ENCODE measurements at regions not wholly inside any gene's neighbourhood (a gene's known extent, or its start where the extent isn't known, plus 50 kb on each side); places are given as distances from the start of the nearest gene placed in this dataset.
A peak's percentile ranks its signal among the peaks of the same experiment; 100 is the strongest.

DNA sequence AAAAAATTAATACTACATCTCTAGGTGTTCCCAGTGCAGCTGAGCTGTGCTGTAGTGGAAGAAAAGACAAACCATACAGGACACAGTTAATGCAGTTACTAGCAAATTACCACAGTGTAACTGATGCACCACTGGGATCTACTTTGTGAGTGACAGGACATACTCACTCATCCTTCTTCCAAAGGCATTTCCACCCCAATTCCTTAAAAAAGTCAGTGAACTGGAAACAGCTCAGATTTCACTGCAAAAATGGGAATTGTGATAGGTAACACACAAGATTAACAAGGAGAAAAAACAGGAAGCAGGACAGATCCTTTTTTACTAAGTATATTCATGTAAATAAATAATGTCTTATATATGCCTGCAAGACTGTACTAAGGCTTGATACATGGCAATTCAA is 109.6 kb downstream of the DMAC1 start:
- TF ChIP-seq Cebpa-rat (IDR thresholded peaks at IDR 0.05): no peak
- no peak overlapping the region for H3K9ac ChIP-seq
- H3K4me1 ChIP-seq: peaks cover 0 to 37% (median 0%) of the 10 kb centered on the region in 10 experiments; a peak in 5 of 20 replicates
- no peaks in the 10 kb centered on the region for H3K36me3 ChIP-seq
- no peaks in the 10 kb centered on the region for H3K27me3 ChIP-seq
- no peak overlapping the region for H3K4me3 ChIP-seq
- no peak overlapping the region for H3K27ac ChIP-seq
- H4K20me1 ChIP-seq: no peaks in the 10 kb centered on the region
- H3K9me3 ChIP-seq (replicated peaks in 1 of 11): no peaks in the 10 kb centered on the region
- no peak overlapping the region for H3K4me2 ChIP-seq

DNA sequence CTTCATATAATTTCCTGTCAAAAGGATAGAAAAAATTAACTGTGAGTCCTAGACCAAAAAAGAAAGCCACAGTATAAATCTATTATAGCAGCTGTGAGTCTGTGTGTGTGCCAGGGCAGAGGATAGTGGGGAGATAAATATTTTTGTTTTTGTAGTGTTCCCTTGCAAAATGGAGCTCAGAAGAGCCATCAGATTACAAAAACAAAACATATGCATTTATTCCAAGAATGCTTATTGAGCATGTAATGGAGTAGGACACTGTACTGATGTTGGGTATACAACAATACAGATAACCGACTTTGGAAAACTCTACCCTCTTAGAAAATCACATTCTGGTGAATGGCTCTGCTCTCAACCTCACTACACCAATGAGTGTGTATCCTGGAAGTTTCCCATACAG is 111.0 kb downstream of the DMAC1 start:
- Histone ChIP-seq H3K4me1 (peaks cover 0 to 23% (median 0%) of the 10 kb centered on the region in 10 experiments; a peak in 5 of 20 replicates), H3K36me3 (no peaks in the 10 kb centered on the region), H3K4me3 (no peak overlapping the region), H3K9me3 (replicated peaks in 1 of 11) (no peaks in the 10 kb centered on the region), H3K4me2 (no peak overlapping the region), H3K27ac (no peak overlapping the region), H4K20me1 (no peaks in the 10 kb centered on the region), H3K27me3 (no peaks in the 10 kb centered on the region), H3K9ac (no peak overlapping the region)
- TF ChIP-seq Cebpa-rat (IDR thresholded peaks at IDR 0.05): no peak

DNA sequence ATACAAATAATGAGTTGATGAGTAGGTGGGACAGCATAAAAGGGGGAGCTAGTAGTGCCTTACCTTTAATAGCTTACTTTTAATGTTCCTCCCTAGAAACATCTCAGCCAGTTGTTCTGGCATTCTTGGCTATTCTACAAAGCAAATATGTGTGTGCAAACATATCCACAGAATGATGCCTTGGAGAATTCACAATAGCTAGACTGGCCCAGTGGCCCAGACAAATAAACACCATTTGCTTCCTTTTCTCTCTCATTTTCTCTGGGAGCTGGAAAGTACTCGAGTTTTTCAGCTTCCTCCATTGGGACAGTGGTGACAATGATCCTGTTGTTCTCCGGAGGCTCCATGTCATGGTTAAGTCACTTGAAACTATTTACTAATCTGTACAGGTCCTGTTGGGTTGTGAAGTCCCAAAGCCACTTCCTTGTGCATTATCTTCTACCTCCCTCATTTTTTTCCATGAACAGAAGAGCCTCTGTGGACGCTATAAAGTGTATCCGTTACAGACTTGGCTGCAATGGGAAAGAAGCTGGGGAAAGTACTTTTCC is 122.9 kb downstream of the DMAC1 start:
- no peak overlapping the region for H3K27ac ChIP-seq
- no peaks in the 10 kb centered on the region for H3K36me3 ChIP-seq
- H3K9me3 ChIP-seq (replicated peaks in 1 of 11): no peaks in the 10 kb centered on the region
- TF ChIP-seq Cebpa-rat (IDR thresholded peaks at IDR 0.05): no peak
- H3K4me1 ChIP-seq: no peaks in the 10 kb centered on the region
- no peak overlapping the region for H3K9ac ChIP-seq
- no peak overlapping the region for H3K4me2 ChIP-seq
- H3K27me3 ChIP-seq: no peaks in the 10 kb centered on the region
- H4K20me1 ChIP-seq: no peaks in the 10 kb centered on the region
- no peak overlapping the region for H3K4me3 ChIP-seq

DNA sequence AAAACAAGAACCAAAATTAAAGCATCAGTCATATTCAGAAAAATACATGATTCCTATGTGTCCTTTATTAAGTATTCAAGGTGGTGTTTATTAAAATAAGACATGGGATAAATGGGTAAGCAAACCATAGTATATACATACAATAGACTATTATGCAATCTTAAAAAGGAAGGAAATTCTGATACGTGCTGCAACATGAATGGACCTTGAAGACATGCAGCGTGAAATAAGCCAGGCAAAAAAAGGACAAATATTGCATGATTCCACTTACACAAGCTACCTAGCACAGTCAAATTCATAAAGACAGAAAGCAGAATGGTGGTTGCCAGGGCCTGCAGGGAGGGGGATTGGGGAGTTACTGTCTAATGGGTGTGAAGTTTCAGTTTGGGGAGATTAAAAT is 127.7 kb downstream of the DMAC1 start:
- no peaks in the 10 kb centered on the region for H3K4me1 ChIP-seq
- no peak overlapping the region for H3K9ac ChIP-seq
- no peaks in the 10 kb centered on the region for H3K36me3 ChIP-seq
- no peak overlapping the region for H3K27ac ChIP-seq
- no peaks in the 10 kb centered on the region for H3K27me3 ChIP-seq
- H3K9me3 ChIP-seq (replicated peaks in 1 of 11): no peaks in the 10 kb centered on the region
- no peak for TF ChIP-seq Cebpa-rat (IDR thresholded peaks at IDR 0.05)
- H4K20me1 ChIP-seq: no peaks in the 10 kb centered on the region
- H3K4me2 ChIP-seq: no peak overlapping the region
- H3K4me3 ChIP-seq: no peak overlapping the region

DNA sequence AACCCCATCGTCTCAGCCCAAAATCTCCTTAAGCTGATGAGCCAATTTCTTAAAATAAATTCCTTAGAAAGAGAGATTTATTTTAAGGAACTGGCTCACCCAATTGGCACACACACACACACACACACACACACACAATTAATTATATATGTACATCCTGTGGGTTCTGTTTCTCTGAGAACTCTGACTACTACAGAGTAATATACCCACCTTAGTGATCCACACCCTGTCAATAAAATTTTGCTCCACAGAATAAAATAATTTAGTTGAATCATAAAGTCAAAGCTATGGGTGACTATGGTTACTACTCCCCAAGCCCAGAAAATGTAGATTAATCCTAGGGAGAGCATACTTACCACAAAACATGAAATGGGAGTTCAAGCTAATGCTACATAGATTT is 131.0 kb downstream of the DMAC1 start:
- no peaks in the 10 kb centered on the region for H3K27me3 ChIP-seq
- H3K4me1 ChIP-seq: no peaks in the 10 kb centered on the region
- H4K20me1 ChIP-seq: no peaks in the 10 kb centered on the region
- no peak overlapping the region for H3K4me3 ChIP-seq
- no peaks in the 10 kb centered on the region for H3K9me3 ChIP-seq (replicated peaks in 1 of 11)
- no peaks in the 10 kb centered on the region for H3K36me3 ChIP-seq
- H3K9ac ChIP-seq: no peak overlapping the region
- no peak overlapping the region for H3K27ac ChIP-seq
- H3K4me2 ChIP-seq: no peak overlapping the region
- TF ChIP-seq Cebpa-rat (IDR thresholded peaks at IDR 0.05): no peak

DNA sequence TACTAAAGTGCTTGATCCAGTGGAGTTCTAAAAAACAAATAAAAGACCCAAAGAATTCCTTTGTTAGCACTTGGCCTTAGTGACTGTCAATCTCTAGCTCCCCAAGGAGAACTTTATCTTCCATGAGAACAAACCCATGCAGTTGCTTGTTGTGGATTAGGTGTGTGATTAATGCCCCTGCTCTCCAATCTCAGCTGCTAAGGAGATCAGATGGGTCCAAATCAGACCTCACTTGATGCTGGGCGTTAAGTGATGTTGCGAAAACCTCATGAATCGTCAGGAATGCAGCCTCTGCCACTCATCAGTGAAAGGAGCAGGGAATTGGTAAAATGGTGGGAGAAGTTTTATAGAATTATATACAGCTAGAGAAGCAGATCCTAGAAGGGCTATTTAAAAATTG is 133.7 kb downstream of the DMAC1 start:
- Histone ChIP-seq H3K9ac (no peak overlapping the region), H3K4me3 (no peak overlapping the region), H3K27me3 (no peaks in the 10 kb centered on the region), H3K9me3 (replicated peaks in 1 of 11) (no peaks in the 10 kb centered on the region), H3K4me1 (no peaks in the 10 kb centered on the region), H3K27ac (no peak overlapping the region), H3K36me3 (no peaks in the 10 kb centered on the region), H4K20me1 (no peaks in the 10 kb centered on the region), H3K4me2 (no peak overlapping the region)
- no peak for TF ChIP-seq Cebpa-rat (IDR thresholded peaks at IDR 0.05)

DNA sequence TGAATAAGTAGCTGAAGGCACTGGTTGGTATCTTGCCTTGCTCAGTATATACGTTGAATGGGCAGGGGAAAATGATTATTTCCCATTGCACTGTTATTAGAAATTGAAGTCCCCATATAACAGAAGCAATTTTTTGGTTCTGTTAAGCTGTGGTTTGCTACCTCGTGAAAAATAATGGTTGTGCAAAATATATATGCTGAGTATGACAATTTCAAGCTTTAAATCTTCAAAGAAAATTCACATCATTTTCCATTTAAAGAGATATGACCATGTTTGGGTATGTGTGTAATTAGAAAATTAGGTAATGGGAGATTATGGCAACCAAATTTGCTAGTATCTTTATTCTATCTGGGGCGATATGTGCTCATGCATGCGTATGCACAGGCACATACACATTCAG is 139.8 kb downstream of the DMAC1 start:
- no peaks in the 10 kb centered on the region for H3K27me3 ChIP-seq
- no peaks in the 10 kb centered on the region for H4K20me1 ChIP-seq
- H3K9ac ChIP-seq: no peak overlapping the region
- H3K4me2 ChIP-seq: no peak overlapping the region
- no peak for TF ChIP-seq Cebpa-rat (IDR thresholded peaks at IDR 0.05)
- no peaks in the 10 kb centered on the region for H3K4me1 ChIP-seq
- no peak overlapping the region for H3K27ac ChIP-seq
- 0 out of 22 replicates have a peak, but pooled peaks cover 0 to 4% (median 0%) of the 10 kb centered on the region in 11 experiments for H3K9me3 ChIP-seq (replicated peaks in 1 of 11)
- H3K4me3 ChIP-seq: no peak overlapping the region
- no peaks in the 10 kb centered on the region for H3K36me3 ChIP-seq

DNA sequence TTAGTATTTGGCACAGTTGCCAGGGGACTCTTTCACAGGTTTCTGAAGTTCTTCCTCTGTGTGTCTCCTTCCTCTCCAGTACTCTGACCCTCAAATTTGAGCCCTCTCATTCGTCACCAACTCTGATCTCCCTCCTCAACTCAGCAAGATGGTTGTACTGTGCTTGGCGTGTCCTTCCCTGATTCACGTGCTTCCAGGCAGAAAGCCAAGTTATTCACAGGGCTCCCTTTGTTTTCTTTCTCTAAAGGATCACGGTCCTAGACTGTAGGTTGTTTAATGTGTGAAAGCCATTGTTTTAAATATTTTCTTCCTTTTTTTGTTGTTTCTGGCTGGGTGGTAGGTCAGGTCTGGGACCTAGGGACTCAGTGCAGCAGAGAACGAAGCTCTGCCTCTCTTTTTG is 142.9 kb downstream of the DMAC1 start:
- no peak for TF ChIP-seq Cebpa-rat (IDR thresholded peaks at IDR 0.05)
- no peak overlapping the region for H3K4me2 ChIP-seq

DNA sequence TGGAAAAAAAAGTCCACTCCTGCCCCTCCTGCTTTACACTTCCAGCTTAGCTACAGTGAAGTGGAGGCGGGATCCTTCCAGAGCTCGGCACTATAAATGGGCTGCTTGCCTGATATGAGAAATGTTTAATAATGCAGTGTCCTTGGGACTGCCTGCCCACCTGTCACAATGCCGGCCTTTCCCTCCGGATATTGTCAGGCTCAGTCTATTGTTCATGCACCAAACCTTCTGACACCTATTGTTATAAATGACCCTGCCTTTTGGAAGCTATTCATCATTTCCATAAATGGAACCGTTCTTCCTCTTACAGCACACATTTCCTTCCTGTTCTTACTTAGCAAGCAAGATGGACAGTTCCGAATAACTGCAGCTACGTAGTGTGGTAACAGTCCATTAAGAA is 146.3 kb downstream of the DMAC1 start:
- Histone ChIP-seq H3K4me3 (no peak overlapping the region), H3K9me3 (replicated peaks in 1 of 11) (0 out of 22 replicates have a peak, but pooled peaks cover 0 to 4% (median 0%) of the 10 kb centered on the region in 11 experiments), H3K4me2 (peak overlapping the region; percentile 23 to 71 (median 54); a peak in 21 of 22 replicates), H3K27ac (no peak overlapping the region), H3K36me3 (no peaks in the 10 kb centered on the region), H3K27me3 (no peaks in the 10 kb centered on the region), H4K20me1 (no peaks in the 10 kb centered on the region), H3K4me1 (peaks cover 10 to 13% (median 11%) of the 10 kb centered on the region in 10 experiments), H3K9ac (no peak overlapping the region)
- TF ChIP-seq Cebpa-rat (IDR thresholded peaks at IDR 0.05): no peak

More for the DNA sequence above, 142.9 kb downstream of the DMAC1 start:
- peaks cover 10 to 13% (median 11%) of the 10 kb centered on the region in 10 experiments for H3K4me1 ChIP-seq
- 0 out of 22 replicates have a peak, but pooled peaks cover 0 to 4% (median 0%) of the 10 kb centered on the region in 11 experiments for H3K9me3 ChIP-seq (replicated peaks in 1 of 11)
- no peaks in the 10 kb centered on the region for H4K20me1 ChIP-seq
- H3K27ac ChIP-seq: no peak overlapping the region
- no peaks in the 10 kb centered on the region for H3K27me3 ChIP-seq
- no peak overlapping the region for H3K9ac ChIP-seq
- H3K36me3 ChIP-seq: no peaks in the 10 kb centered on the region
- H3K4me3 ChIP-seq: no peak overlapping the region

DNA sequence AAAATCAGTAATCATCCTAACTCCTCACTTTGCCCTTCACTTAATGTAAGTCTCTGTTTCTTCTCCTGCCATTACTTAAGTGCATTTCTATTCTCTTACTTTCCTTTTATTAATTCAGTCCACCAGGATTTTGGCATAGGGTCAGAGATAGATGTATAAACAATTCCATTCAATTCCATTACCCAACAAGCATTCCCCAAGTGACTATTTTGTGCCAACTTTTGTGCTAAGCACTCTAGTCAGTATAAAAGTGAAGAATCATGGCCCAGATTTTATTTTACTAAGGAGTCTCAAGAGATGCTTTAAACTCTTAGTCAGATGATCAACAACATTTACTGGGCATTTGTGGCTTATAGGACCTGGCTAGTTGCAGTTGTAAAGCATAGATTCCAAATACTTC is 159.3 kb downstream of the DMAC1 start:
- Histone ChIP-seq H3K4me3 (no peak overlapping the region), H3K9me3 (replicated peaks in 1 of 11) (peaks cover 0 to 15% (median 13%) of the 10 kb centered on the region in 11 experiments; a peak in 19 of 22 replicates), H3K27ac (no peak overlapping the region), H3K4me1 (no peaks in the 10 kb centered on the region), H3K36me3 (no peaks in the 10 kb centered on the region), H3K9ac (no peak overlapping the region), H3K27me3 (no peaks in the 10 kb centered on the region), H4K20me1 (no peaks in the 10 kb centered on the region), H3K4me2 (no peak overlapping the region)
- no peak for TF ChIP-seq Cebpa-rat (IDR thresholded peaks at IDR 0.05)

Data from BLaER1 treated with 17β-estradiol and CSF1 and Interleukin-3, amounts not matched to agents 10 nM and 100 nM (cell line).